VCaP (cell line): ENCODE measurements at regions not wholly inside any gene's neighbourhood (a gene's known extent, or its start where the extent isn't known, plus 50 kb on each side); places are given as distances from the start of the nearest gene placed in this dataset.

Experiments used
- H3K27ac ChIP-seq: fragments of 450-650 bp; 2 replicates; pipeline ENCODE4 v1.5.1; 2017
- TF ChIP-seq, protein P1 (sequence below): fragments of 450-650 bp; conservative IDR thresholded peaks from 2 replicates; pipeline ENCODE4 v1.5.1; 2017; ENCODE audit warnings: mild to moderate bottlenecking, moderate library complexity

DNA sequence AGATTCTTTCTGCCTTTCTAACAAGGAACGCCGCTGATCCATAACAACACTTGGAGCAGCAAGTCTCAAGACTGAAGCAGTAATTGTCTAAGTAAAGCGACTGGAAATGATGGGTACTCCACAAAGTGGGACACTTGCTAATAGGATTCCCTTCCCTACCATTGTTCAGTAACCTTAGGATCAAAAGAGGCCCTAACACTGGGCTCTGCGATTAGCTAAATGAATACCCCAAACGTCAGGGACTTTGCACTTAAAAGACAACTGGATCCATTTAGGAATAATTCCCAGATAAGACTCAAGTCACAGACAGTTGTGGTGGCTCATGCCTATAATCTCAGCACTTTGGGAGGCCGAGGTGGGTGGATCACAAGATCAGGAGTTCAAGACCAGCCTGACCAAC is 221.9 kb upstream of the FGGY start:
- no peak overlapping the region for H3K27ac ChIP-seq
- TF ChIP-seq, protein P1, sequence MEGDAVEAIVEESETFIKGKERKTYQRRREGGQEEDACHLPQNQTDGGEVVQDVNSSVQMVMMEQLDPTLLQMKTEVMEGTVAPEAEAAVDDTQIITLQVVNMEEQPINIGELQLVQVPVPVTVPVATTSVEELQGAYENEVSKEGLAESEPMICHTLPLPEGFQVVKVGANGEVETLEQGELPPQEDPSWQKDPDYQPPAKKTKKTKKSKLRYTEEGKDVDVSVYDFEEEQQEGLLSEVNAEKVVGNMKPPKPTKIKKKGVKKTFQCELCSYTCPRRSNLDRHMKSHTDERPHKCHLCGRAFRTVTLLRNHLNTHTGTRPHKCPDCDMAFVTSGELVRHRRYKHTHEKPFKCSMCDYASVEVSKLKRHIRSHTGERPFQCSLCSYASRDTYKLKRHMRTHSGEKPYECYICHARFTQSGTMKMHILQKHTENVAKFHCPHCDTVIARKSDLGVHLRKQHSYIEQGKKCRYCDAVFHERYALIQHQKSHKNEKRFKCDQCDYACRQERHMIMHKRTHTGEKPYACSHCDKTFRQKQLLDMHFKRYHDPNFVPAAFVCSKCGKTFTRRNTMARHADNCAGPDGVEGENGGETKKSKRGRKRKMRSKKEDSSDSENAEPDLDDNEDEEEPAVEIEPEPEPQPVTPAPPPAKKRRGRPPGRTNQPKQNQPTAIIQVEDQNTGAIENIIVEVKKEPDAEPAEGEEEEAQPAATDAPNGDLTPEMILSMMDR: no peak

DNA sequence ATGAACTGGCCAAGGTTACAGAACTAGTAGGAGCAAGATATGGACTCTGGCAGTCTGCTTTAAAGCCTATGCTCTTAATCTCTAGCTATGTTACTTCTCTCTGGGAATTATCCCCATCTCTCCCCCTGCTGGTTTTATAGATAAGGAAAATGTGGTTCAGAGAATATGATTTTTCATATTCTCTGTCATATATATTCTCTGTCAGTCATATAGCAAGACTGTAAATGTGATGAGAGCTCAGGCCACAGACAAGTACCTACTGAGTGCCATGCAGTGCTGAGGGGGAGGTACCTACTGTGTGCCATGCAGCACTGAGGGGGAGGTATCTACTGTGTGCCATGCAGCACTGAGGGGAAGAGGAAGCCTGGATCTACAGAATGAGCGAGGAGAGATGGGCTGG is 220.3 kb upstream of the FGGY start:
- no peak overlapping the region for H3K27ac ChIP-seq
- TF ChIP-seq, protein P1: peak; percentile 43

DNA sequence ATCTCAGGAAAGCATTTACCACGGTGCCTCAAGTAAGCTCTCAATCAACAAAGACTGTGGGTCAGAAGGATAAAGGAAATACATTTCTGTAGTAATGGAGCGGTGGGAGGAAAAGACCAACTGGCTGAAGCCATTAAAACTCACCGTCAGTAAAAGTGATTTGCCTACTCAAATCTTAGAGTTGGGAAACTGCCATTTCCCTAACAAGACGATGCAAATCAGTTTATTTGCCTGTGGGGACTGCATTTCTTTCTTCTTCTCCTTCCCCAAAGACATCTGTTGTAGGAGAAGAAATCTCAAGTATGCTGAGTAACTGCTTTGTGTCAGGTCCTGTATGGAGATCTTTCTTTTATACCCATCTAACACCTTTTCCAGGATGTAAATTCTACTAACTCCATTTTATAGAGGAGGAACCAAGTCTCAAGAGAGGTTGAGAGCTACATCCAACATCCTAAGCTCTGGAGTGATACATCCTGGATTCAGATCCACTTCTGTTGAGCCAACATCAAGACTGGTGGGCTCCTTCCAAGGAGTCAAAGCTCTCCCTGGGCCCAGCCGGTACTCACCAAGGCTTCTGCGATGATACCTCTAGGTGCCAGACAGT is 219.3 kb upstream of the FGGY start:
- H3K27ac ChIP-seq: no peak overlapping the region
- TF ChIP-seq, protein P1: no peak

DNA sequence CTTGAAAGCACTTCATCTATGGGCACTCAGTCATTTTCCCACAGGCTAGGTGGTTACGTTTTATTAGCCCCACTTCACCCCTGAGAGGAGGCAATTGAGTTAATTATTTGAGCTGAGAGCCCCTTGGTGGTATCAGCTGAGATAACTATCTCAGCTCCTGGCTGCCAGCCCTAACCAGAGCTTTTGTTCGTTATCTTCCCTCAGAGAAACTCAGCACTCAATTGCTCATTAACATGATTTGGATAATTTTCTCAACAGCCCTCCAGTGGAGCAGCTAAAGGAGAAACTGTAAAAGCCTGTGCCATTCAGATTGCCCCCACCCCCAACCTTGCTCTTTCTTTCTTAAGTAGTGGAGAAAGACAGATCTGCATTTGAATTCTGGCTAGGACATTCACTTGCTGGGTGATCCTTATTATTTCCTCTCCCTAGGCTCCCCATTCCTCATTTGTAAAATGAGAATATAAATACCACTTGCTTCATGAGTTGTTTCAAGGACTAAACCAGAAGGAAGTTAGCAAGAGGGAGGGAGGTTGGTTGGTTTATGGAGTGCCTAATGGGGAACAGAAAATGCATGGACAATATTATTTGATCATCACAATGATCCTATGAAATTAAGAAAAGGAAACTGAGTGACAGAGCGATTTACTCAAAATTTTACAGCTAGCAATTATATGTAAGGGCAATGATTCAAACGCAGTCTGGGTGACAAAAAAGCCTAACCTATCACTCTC is 218.7 kb upstream of the FGGY start:
- TF ChIP-seq, protein P1: no peak
- H3K27ac ChIP-seq: no peak overlapping the region

DNA sequence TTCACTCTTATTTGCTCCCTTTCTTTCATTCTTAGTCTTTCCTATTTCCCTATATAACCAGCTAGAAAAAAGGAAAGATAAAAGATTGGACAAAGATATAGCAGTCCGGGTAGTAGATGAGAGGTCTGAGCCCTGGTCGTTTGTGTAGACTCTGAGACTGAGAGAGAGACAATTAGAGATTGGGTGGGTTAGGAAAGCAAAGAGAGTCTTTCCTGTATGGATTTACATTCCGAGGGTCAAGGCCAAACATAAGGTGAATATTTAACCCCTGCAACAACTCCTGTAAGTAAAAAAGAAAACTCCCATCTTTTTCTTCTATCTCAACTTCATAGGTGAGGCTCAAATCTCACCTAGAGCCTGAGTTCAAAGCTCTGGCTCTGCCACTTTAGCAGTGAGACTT is 218.0 kb upstream of the FGGY start:
- TF ChIP-seq, protein P1: no peak
- H3K27ac ChIP-seq: no peak overlapping the region

DNA sequence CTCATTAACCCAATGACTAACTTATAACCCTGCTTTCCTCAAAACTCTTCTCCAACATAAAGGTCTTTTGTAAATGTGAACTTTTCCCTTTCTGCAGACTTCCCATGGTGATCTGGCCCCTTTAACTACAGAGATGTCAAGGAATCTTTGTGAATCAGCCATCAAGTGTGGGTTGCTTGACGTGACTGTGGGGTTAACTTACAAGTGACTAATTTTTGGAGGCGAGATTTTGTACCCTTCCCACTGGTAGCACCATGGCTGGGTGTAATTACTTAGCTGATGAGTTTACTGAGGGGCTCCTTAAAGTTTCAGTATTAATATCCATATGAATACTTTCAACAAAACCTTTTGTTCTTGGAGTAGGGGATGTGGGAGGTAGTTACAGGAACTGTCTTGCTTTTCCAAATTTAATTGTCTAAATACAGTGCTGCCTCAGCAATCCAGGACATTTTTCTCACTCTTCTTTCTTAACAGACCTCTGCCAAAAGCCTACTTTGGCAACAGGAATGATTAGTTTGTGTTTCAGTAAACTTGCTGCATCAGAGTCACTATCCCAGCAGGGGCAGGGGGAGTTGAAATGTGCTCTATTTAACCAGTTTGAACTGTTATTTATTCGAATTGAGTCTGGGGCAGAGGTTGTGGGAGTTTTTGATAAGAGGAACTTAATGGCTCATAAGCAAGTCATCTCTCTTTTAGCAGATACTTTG is 217.3 kb upstream of the FGGY start:
- H3K27ac ChIP-seq: no peak overlapping the region
- TF ChIP-seq, protein P1: no peak

DNA sequence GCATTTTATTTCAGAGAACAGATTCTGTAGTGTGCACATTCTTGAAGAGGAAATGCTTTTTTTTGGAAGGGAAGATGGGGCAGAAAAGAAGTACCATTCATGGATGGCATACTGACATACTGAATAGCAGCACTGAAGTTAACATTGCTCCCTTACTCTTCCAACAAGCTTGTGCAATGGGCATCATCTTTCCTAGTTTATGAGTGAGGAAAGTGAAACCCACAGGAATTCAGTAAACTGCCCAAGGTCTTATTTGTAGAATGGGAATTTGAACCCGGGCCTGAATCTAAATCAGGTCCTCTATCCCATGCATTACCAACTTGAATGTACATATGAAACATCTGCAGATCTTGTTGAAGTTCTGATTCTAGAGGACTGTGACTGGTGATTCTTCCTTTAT is 215.7 kb upstream of the FGGY start:
- no peak overlapping the region for H3K27ac ChIP-seq
- TF ChIP-seq, protein P1: no peak
